HL-60 (cell line): ENCODE measurements at regions not wholly inside any gene's neighbourhood (a gene's known extent, or its start where the extent isn't known, plus 50 kb on each side); places are given as distances from the start of the nearest gene placed in this dataset.

Source experiments
- GABPA ChIP-seq: IDR thresholded peaks from 2 replicates; pipeline ENCODE4 v1.6.1; 2012; ENCODE audit warnings: low read depth
- POLR2AphosphoS5 ChIP-seq: IDR thresholded peaks from 2 replicates; pipeline ENCODE4 v1.6.1; 2012; ENCODE audit warnings: low read depth
- SPI1 ChIP-seq: IDR thresholded peaks from 2 replicates; pipeline ENCODE4 v1.6.1; 2012; ENCODE audit warnings: low read depth, mild to moderate bottlenecking, borderline replicate concordance
- TF ChIP-seq, protein P1 (sequence below): IDR thresholded peaks from one replicate; pipeline ENCODE4 v1.5.1; 2011; ENCODE audit warnings: low read length, control low read depth, inconsistent platforms; ENCODE audit not compliant: insufficient read depth
- TF ChIP-seq, protein P2 (sequence below): IDR thresholded peaks from 2 replicates; pipeline ENCODE4 v1.6.1; 2012; ENCODE audit warnings: low read depth; ENCODE audit not compliant: insufficient replicate concordance

DNA sequence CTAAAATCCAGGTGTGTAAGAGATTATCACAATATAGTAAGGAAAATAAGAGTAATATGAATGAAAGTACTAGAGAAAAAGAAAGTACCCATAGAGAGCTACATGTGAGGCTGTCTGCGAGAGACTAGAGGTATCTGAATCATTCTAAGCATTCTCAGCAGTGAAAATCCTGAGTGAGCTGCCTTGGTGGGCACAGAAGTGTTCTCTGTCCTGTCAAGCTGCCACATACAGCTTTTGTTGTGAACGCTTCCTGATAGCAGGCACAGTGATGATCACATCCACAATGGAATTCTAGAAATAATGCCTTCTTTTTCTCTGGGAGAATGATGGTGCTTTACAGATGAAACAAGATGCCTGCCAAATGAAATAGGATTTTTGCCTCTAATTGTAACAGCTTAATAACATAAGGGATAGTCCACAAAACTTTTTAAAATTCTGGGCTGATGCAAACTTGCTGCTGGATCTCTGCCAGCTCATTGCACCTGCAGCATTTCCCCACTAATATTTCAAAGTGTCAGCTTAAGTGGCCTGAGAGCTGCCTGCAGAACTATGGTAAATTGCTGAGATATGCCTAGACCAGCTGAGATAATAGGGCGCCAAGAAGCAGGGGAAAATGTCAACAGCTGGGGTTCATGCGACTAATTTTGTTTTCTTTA lies 620.5 kb downstream of the DOK5 start:
- TF ChIP-seq, protein P1, sequence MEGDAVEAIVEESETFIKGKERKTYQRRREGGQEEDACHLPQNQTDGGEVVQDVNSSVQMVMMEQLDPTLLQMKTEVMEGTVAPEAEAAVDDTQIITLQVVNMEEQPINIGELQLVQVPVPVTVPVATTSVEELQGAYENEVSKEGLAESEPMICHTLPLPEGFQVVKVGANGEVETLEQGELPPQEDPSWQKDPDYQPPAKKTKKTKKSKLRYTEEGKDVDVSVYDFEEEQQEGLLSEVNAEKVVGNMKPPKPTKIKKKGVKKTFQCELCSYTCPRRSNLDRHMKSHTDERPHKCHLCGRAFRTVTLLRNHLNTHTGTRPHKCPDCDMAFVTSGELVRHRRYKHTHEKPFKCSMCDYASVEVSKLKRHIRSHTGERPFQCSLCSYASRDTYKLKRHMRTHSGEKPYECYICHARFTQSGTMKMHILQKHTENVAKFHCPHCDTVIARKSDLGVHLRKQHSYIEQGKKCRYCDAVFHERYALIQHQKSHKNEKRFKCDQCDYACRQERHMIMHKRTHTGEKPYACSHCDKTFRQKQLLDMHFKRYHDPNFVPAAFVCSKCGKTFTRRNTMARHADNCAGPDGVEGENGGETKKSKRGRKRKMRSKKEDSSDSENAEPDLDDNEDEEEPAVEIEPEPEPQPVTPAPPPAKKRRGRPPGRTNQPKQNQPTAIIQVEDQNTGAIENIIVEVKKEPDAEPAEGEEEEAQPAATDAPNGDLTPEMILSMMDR, result no peak
- TF ChIP-seq, protein P2, sequence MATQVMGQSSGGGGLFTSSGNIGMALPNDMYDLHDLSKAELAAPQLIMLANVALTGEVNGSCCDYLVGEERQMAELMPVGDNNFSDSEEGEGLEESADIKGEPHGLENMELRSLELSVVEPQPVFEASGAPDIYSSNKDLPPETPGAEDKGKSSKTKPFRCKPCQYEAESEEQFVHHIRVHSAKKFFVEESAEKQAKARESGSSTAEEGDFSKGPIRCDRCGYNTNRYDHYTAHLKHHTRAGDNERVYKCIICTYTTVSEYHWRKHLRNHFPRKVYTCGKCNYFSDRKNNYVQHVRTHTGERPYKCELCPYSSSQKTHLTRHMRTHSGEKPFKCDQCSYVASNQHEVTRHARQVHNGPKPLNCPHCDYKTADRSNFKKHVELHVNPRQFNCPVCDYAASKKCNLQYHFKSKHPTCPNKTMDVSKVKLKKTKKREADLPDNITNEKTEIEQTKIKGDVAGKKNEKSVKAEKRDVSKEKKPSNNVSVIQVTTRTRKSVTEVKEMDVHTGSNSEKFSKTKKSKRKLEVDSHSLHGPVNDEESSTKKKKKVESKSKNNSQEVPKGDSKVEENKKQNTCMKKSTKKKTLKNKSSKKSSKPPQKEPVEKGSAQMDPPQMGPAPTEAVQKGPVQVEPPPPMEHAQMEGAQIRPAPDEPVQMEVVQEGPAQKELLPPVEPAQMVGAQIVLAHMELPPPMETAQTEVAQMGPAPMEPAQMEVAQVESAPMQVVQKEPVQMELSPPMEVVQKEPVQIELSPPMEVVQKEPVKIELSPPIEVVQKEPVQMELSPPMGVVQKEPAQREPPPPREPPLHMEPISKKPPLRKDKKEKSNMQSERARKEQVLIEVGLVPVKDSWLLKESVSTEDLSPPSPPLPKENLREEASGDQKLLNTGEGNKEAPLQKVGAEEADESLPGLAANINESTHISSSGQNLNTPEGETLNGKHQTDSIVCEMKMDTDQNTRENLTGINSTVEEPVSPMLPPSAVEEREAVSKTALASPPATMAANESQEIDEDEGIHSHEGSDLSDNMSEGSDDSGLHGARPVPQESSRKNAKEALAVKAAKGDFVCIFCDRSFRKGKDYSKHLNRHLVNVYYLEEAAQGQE, result no peak
- TF ChIP-seq POLR2AphosphoS5 (no peak), GABPA (no peak), SPI1 (no peak)
